ENCODE measurements at regions not wholly inside any gene's neighbourhood (a gene's known extent, or its start where the extent isn't known, plus 50 kb on each side); places are given as distances from the start of the nearest gene placed in this dataset.

- TF ChIP-seq, protein P1, sequence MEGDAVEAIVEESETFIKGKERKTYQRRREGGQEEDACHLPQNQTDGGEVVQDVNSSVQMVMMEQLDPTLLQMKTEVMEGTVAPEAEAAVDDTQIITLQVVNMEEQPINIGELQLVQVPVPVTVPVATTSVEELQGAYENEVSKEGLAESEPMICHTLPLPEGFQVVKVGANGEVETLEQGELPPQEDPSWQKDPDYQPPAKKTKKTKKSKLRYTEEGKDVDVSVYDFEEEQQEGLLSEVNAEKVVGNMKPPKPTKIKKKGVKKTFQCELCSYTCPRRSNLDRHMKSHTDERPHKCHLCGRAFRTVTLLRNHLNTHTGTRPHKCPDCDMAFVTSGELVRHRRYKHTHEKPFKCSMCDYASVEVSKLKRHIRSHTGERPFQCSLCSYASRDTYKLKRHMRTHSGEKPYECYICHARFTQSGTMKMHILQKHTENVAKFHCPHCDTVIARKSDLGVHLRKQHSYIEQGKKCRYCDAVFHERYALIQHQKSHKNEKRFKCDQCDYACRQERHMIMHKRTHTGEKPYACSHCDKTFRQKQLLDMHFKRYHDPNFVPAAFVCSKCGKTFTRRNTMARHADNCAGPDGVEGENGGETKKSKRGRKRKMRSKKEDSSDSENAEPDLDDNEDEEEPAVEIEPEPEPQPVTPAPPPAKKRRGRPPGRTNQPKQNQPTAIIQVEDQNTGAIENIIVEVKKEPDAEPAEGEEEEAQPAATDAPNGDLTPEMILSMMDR (IDR thresholded peaks at IDR 0.05): no peak
Observed at GRCh38 chr13:33684874-33685273, 133.1 kb upstream of the RFC3 start.

- TF ChIP-seq, protein P1 (IDR thresholded peaks at IDR 0.05): no peak
Observed at GRCh38 chr13:33686772-33687480, 131.0 kb upstream of the RFC3 start.

DNA sequence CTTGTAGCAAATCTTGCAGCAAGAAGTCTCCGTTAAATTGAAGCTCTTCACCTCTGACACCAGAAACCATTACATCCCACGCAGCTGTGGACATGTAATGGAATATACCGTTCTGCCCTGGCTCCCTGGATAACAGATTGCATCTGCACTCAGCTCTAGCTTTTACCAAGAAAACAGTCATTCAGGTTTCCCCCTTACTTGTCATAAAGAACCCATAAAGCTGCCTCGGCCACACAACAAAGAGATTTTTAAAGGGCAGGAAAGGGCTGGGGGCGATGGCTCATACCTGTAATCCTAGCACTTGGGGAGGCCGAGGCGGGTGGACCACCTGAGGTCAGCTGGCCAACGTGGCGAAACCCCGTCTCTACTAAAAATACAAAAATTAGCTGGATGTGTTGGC lies 127.6 kb upstream of the RFC3 start:
- TF ChIP-seq, protein P1 (IDR thresholded peaks at IDR 0.05): no peak

DNA sequence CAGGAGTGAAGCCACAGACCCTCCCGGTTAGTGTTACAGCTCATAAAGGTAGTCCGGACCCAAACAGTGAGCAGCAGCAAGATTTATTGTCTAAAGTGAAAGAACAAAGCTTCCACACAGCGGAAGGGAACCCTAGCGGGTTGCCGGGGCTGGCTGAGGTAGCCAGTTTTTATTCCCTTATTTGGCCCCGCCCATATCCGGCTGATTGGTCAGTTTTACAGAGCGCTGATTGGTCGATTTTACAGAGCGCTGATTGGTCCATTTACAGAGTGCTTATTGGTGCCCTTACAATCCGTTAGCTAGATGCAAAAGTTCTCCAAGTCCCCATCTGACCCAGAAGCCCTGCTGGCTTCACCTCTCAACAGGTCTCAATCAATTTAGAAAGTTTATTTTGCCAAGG lies 126.0 kb upstream of the RFC3 start:
- TF ChIP-seq, protein P1 (IDR thresholded peaks at IDR 0.05): no peak

DNA sequence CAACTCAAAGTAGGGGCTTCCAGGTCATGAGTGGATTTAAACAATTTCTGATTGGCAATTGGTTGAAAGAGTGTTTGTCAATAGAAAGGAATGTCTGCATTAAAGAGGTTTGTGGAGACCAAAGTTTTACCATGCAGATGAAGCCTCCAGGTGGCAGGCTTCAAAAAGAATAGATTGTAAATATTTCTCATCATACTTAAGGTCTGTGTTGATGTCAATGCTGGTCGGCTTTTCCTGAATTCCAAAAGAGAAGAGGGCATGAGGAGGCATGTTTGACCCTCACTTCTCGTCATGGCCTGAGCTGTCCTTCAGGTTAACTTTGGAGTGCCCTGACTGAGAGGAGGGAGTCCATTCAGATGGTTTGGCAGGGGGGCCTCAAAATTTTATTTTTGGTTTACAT lies 125.4 kb upstream of the RFC3 start:
- TF ChIP-seq, protein P1 (IDR thresholded peaks at IDR 0.05): no peak

DNA sequence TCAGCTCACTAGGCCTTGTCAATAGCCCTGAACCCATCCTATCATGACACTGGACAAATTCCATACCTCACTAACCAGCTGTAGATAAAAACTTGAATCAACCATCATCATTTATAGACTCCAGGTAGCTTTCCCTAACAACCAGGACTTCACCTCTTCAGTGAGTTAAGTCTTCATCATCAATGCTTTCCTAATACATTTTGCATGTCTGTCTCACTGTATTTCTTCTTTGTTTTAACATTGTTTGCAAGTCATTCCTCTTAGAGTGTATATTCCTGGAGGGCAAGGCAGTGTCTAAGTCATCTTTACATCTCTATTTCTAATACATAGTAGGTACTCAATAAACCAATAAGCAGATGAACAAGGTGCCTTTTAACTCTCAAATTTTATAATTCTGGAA lies 123.4 kb upstream of the RFC3 start:
- TF ChIP-seq, protein P1 (IDR thresholded peaks at IDR 0.05): no peak

DNA sequence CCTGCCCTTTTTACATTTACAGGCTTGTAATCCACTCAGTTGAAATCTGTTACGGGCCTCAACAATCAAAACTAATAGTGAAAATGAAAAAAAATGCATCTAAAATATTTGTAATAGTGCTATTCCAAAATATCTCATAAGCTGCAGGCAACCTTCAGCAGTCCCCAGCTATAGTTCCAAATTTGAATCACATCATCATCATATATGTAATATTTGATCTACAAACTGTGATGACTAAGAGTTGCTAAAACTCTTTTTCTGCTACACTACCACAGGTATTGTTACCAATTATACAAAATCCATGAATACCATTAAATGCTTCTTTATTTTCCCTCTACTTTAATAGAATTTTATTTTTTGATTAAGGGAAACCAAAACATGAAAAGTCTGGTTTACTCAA lies 121.4 kb upstream of the RFC3 start:
- TF ChIP-seq, protein P1 (IDR thresholded peaks at IDR 0.05): no peak

- TF ChIP-seq, protein P1 (IDR thresholded peaks at IDR 0.05): no peak
Observed at GRCh38 chr13:33697926-33698325, 120.0 kb upstream of the RFC3 start.
